ENCODE measurements at regions not wholly inside any gene's neighbourhood (a gene's known extent, or its start where the extent isn't known, plus 50 kb on each side); places are given as distances from the start of the nearest gene placed in this dataset.

- DNase-seq (ENCODE audit: low read depth, low spot score): no peak
- no peak for TF ChIP-seq CTCF (IDR thresholded peaks at IDR 0.05; ENCODE audit: low read depth, low read length)
- in situ Hi-C loops (cut with HindIII; ENCODE audit: low sequenced_read_pairs): no loop called here
- no peak overlapping the region for H3K4me3 ChIP-seq (ENCODE audit: low read depth, low read length)
Observed at GRCh38 chr20:43855803-43856202, 58.8 kb upstream of the TOX2 start.

GRCh38 chr20:43853918-43854317 lies 60.7 kb upstream of the TOX2 start:
- DNase-seq (ENCODE audit: low read depth, low spot score): no peak
- in situ Hi-C loops (cut with HindIII; ENCODE audit: low sequenced_read_pairs): no loop called here
- TF ChIP-seq CTCF (IDR thresholded peaks at IDR 0.05; ENCODE audit: low read depth, low read length): no peak
- no peak overlapping the region for H3K4me3 ChIP-seq (ENCODE audit: low read depth, low read length)

- no peak overlapping the region for H3K4me3 ChIP-seq (ENCODE audit: low read depth, low read length)
- in situ Hi-C loops (cut with HindIII; ENCODE audit: low sequenced_read_pairs): no loop called here
- DNase-seq (ENCODE audit: low read depth, low spot score): peak; percentile 26
- TF ChIP-seq CTCF (IDR thresholded peaks at IDR 0.05; ENCODE audit: low read depth, low read length): no peak
Observed at GRCh38 chr20:43853174-43853803, 61.4 kb upstream of the TOX2 start.

GRCh38 chr20:43849496-43850186 lies 65.0 kb upstream of the TOX2 start:
- in situ Hi-C loops (cut with HindIII; ENCODE audit: low sequenced_read_pairs): no loop called here
- H3K4me3 ChIP-seq (ENCODE audit: low read depth, low read length): no peak overlapping the region
- DNase-seq (ENCODE audit: low read depth, low spot score): peak; percentile 58
- no peak for TF ChIP-seq CTCF (IDR thresholded peaks at IDR 0.05; ENCODE audit: low read depth, low read length)

- no peak for TF ChIP-seq CTCF (IDR thresholded peaks at IDR 0.05; ENCODE audit: low read depth, low read length)
- in situ Hi-C loops (cut with HindIII; ENCODE audit: low sequenced_read_pairs): no loop called here
- H3K4me3 ChIP-seq (ENCODE audit: low read depth, low read length): no peak overlapping the region
- no peak for DNase-seq (ENCODE audit: low read depth, low spot score)
Observed at GRCh38 chr20:43846516-43846905, 68.1 kb upstream of the TOX2 start.

GRCh38 chr20:43844778-43845614 lies 69.7 kb upstream of the TOX2 start:
- in situ Hi-C loops (cut with HindIII; ENCODE audit: low sequenced_read_pairs): no loop called here
- no peak overlapping the region for H3K4me3 ChIP-seq (ENCODE audit: low read depth, low read length)
- TF ChIP-seq CTCF (IDR thresholded peaks at IDR 0.05; ENCODE audit: low read depth, low read length): no peak
- peak; percentile 65 for DNase-seq (ENCODE audit: low read depth, low spot score)

Data from astrocyte of the spinal cord (primary cell).